HG03575 (cell line): ENCODE measurements at regions not wholly inside any gene's neighbourhood (a gene's known extent, or its start where the extent isn't known, plus 50 kb on each side); places are given as distances from the start of the nearest gene placed in this dataset.
"Not testable (repeated sequence)": the region's sequence is repeated elsewhere in the genome, so short reads cannot be mapped to it uniquely, and the experiment has no call there.

Experiments used
- ATAC-seq: cut with Tn5 transposase; IDR thresholded peaks from one replicate; pipeline ENCODE4 v1.9.1; 2021; ENCODE audit not compliant: unreplicated experiment, insufficient number of reproducible peaks, low FRiP score; ENCODE audit errors: extremely low read depth

- no peak for ATAC-seq
Measured at GRCh38 chr5:106822851-106823250, 847.9 kb downstream of the EFNA5 start.

GRCh38 chr5:106818552-106818951 lies 852.2 kb downstream of the EFNA5 start:
- ATAC-seq = no peak

- no peak for ATAC-seq
Measured at GRCh38 chr5:106814961-106815360, 855.8 kb downstream of the EFNA5 start.

- no peak for ATAC-seq
Measured at GRCh38 chr5:106801554-106801953, 869.2 kb downstream of the EFNA5 start.

GRCh38 chr5:106797996-106798395 lies 872.7 kb downstream of the EFNA5 start:
- no peak for ATAC-seq

DNA sequence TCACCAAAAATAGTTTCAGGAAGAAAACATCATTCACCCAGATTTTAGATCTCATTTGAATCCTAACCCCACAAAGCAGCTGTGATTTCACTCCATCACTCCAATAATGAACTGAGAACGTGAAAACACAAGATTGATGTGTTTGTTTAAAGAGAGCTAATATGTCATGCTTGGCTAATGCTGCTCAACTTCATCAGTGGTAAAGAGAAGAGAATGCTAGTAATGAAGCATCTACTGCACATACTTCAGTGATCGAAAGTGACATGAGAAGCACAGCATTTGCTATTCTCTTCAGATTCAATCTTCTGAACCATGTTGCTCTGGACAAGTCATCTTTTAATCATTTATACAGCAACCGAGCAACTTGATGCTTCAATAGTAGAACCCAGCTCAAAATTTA lies 874.7 kb downstream of the EFNA5 start:
- ATAC-seq = no peak

DNA sequence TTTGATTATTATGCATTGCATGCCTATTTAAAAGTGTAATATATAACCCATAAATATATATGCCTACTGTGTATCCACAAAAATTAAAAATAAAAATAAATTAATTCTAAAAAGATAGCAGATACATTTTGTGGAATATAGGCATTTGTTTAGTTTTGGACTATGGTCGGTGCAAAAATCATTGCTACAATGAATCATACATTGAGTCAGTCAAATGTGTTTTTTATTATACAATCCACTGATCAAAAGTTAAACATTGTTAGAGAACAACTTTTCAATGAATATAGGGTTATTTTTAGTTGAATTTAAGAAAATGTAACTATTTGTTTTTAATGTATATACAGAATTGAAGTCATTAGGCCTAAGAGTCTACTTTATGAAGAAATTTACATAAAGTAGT lies 885.9 kb downstream of the EFNA5 start:
- ATAC-seq = no peak

DNA sequence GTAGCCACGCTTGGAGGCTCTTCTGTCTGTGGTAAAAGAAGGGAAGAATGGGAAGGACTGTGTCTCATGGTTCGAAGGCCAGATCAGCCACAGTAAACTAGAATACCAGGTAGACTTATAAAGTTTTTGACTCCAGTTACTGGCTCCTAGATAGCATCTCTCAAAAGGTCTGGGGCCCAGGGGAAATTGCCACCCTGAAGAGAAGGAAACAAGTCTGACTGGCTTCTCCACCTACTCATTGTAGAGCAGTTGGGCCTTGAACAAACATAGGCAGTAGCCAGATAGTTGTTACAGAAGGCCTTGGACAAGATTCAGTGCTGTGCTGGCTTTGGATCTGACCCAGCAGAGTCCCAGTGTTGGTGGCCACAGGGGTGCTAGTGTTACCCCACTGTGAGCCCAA lies 890.4 kb downstream of the EFNA5 start:
- ATAC-seq = no peak

DNA sequence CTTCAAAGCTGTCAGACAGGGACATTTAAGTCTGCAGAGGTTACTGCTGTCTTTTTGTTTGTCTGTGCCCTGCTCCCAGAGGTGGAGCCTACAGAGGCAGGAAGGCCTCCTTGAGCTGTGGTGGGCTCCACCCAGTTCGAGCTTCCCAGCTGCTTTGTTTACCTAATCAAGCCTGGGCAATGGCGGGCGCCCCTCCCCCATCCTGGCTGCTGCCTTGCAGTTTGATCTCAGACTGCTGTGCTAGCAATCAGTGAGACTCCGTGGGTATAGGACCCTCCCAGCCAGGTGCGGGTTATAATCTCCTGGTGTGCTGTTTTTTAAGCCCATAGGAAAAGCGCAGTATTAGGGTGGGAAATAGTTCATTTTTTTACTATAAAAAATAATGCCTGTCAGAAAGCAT lies 894.2 kb downstream of the EFNA5 start:
- ATAC-seq = not testable (repeated sequence)

- ATAC-seq = no peak
Measured at GRCh38 chr5:106768392-106768791, 902.3 kb downstream of the EFNA5 start.

- ATAC-seq = no peak
Measured at GRCh38 chr5:106766916-106767315, 903.8 kb downstream of the EFNA5 start.

DNA sequence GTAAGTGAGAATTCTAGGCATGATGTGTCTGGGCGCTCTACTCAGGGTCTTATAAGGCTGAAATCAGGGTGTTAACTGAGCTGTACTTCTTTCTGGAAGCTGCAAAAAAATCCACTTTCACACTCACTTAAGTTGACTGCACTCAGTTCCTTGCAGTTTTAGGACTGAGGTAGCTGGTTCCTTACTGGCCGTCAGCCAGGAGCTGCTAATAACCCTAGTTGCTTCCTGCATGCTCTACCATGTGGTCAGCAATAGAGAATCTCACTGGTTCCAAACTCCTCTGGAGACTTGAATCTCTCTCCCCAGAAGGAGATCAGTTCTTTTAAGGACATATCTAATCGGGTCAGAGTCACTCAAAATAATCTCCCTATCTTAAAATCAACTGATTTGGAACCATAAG lies 911.2 kb downstream of the EFNA5 start:
- ATAC-seq = no peak

DNA sequence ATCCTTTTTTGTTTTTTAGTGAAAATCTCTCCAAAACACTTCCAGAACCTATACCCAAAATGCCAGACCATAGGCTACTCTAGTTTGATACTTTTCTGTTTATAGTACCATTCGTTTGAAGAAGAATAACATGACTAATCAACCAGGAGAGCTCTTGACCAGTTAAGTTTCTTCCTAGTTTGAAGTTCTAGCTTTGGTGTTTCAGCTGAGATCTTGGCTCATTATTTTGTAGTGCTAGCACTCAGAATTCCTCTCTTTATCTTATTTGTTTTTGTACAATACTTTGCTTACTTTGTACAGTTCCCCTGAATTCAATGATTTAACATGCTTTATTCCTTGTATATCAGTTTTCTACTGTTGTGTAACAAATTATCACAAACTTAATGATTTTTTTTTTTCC lies 911.6 kb downstream of the EFNA5 start:
- no peak for ATAC-seq

- no peak for ATAC-seq
Measured at GRCh38 chr5:106757672-106758071, 913.1 kb downstream of the EFNA5 start.

- no peak for ATAC-seq
Measured at GRCh38 chr5:106755789-106756188, 914.9 kb downstream of the EFNA5 start.

- no peak for ATAC-seq
Measured at GRCh38 chr5:106755066-106755465, 915.7 kb downstream of the EFNA5 start.

DNA sequence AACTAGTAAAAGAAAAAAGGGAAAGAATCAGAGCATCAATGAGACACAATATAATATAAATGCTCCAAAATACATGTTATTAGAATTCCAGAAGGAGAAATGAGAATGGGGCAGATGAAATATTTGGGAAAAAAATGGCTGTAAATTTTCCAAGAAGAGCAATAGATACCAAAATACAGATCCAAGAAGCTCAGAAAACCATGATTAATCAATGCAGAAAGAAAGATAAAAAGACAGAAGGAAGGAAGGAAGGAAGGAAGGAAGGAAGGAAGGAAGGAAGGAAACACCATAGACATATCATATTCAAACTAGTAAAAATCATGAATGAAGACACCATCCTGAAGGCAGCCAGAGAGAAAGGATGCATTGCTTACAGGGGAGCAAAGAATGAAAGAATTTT lies 920.9 kb downstream of the EFNA5 start:
- ATAC-seq = no peak

DNA sequence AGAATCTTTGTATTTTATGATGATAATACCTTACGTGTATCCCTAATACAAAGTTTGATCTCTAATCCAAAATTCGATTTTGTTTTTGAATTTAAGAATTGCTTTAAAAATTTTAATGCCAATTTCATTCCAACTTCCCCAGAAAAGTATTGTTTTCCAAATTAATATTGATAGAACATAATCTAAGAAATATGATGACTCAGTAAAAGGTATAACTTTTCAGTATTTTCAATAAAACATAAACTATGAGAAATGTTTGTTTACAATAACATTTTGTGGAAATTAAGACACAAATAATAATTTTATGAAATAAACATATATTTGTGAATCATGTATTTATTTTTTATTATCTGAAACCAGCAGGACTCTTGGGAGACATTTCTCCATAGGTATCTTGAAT lies 931.6 kb downstream of the EFNA5 start:
- no peak for ATAC-seq

GRCh38 chr5:106737111-106737510 lies 933.6 kb downstream of the EFNA5 start:
- ATAC-seq = no peak

GRCh38 chr5:106732624-106733023 lies 938.1 kb downstream of the EFNA5 start:
- ATAC-seq = no peak

GRCh38 chr5:106730912-106731311 lies 939.8 kb downstream of the EFNA5 start:
- no peak for ATAC-seq

- ATAC-seq = no peak
Measured at GRCh38 chr5:106730506-106730905, 940.2 kb downstream of the EFNA5 start.
